ENCODE measurements at regions not wholly inside any gene's neighbourhood (a gene's known extent, or its start where the extent isn't known, plus 50 kb on each side); places are given as distances from the start of the nearest gene placed in this dataset.
"Not testable (repeated sequence)": the region's sequence is repeated elsewhere in the genome, so short reads cannot be mapped to it uniquely, and the experiment has no call there.

GRCh38 chrX:120752431-120753082 is 122.7 kb upstream of the C1GALT1C1 start:
- DNase-seq, result no peak

GRCh38 chrX:120751683-120752082 is 121.8 kb upstream of the C1GALT1C1 start:
- no peak for DNase-seq

- DNase-seq, result no peak
These were observed 120.5 kb upstream of the C1GALT1C1 start for GRCh38 chrX:120750381-120750780.

- DNase-seq, result no peak
These were observed 119.4 kb upstream of the C1GALT1C1 start for GRCh38 chrX:120749141-120749846.

- no peak for DNase-seq
These were observed 116.3 kb upstream of the C1GALT1C1 start for GRCh38 chrX:120746153-120746552.

- DNase-seq, result no peak
These were observed 113.3 kb upstream of the C1GALT1C1 start for GRCh38 chrX:120742946-120743665.

- DNase-seq, result no peak
These were observed 111.6 kb upstream of the C1GALT1C1 start for GRCh38 chrX:120741452-120741851.

GRCh38 chrX:120740072-120740471 is 110.2 kb upstream of the C1GALT1C1 start:
- no peak for DNase-seq

- DNase-seq, result no peak
These were observed 109.4 kb upstream of the C1GALT1C1 start for GRCh38 chrX:120739300-120739699.

- peak; percentile 62 for DNase-seq
These were observed 107.1 kb upstream of the C1GALT1C1 start for GRCh38 chrX:120736989-120737388.

- DNase-seq, result no peak
These were observed 106.1 kb upstream of the C1GALT1C1 start for GRCh38 chrX:120735966-120736365.

- DNase-seq, result no peak
These were observed 103.0 kb upstream of the C1GALT1C1 start for GRCh38 chrX:120732879-120733278.

GRCh38 chrX:120732461-120732860 is 102.6 kb upstream of the C1GALT1C1 start:
- DNase-seq, result no peak

GRCh38 chrX:120731386-120731785 is 101.5 kb upstream of the C1GALT1C1 start:
- DNase-seq, result no peak

GRCh38 chrX:120729506-120730255 is 99.8 kb upstream of the C1GALT1C1 start:
- DNase-seq, result not testable (repeated sequence)

- no peak for DNase-seq
These were observed 98.1 kb upstream of the C1GALT1C1 start for GRCh38 chrX:120727911-120728310.

- DNase-seq, result no peak
These were observed 97.6 kb upstream of the C1GALT1C1 start for GRCh38 chrX:120727452-120727851.

- no peak for DNase-seq
These were observed 96.4 kb upstream of the C1GALT1C1 start for GRCh38 chrX:120726294-120726693.

GRCh38 chrX:120725874-120726273 is 96.0 kb upstream of the C1GALT1C1 start:
- DNase-seq, result no peak

- DNase-seq, result no peak
These were observed 89.8 kb upstream of the C1GALT1C1 start for GRCh38 chrX:120719622-120720021.

- no peak for DNase-seq
These were observed 89.1 kb upstream of the C1GALT1C1 start for GRCh38 chrX:120718969-120719368.

- DNase-seq, result not testable (repeated sequence)
These were observed 72.5 kb upstream of the C1GALT1C1 start for GRCh38 chrX:120702337-120702736.

GRCh38 chrX:120697053-120697452 is 67.2 kb upstream of the C1GALT1C1 start:
- DNase-seq, result no peak
